Psoas muscle (tissue), 7 donors: ENCODE measurements at regions not wholly inside any gene's neighbourhood (a gene's known extent, or its start where the extent isn't known, plus 50 kb on each side); places are given as distances from the start of the nearest gene placed in this dataset.
A peak's percentile ranks its signal among the peaks of the same experiment; 100 is the strongest.

ENCODE experiments used
- ATAC-seq, 4 donors: fragments of 200-7000 bp; cut with Tn5 transposase; one replicate each; pipeline ENCODE4 v1.9.1; 2020; ENCODE audit warnings: moderate library complexity in 3 of 4, mild to moderate bottlenecking in 2 of 4
- DNase-seq, 2 donors: peaks; one replicate each; pipeline ENCODE4 v3.0.0-alpha.2; 2020
- H3K27ac ChIP-seq: fragments of 200-600 bp; one replicate; pipeline ENCODE4 v1.8.0; 2022
- H3K27me3 ChIP-seq, 3 donors: fragments of 200-600 bp in 1 of 3; one replicate each; pipeline versions ENCODE4 v1.6.1 to v1.8.0; 2013 to 2022; ENCODE audit warnings: low read length in 2 of 3, mild to moderate bottlenecking in 2 of 3, moderate library complexity in 1 of 3; ENCODE audit not compliant: insufficient read depth in 3 of 3
- H3K36me3 ChIP-seq, 2 donors: fragments of 200-600 bp in 1 of 2; one replicate each; pipeline versions ENCODE4 v1.6.1 to v1.8.0; 2013 to 2022; ENCODE audit warnings: low read depth in 1 of 2, mild to moderate bottlenecking in 1 of 2, moderate library complexity in 1 of 2; ENCODE audit not compliant: insufficient read depth in 1 of 2
- H3K4me1 ChIP-seq: fragments of 200-600 bp; one replicate; pipeline ENCODE4 v1.8.0; 2022
- H3K4me3 ChIP-seq: fragments of 200-600 bp; one replicate; pipeline ENCODE4 v1.8.0; 2022; ENCODE audit warnings: mild to moderate bottlenecking
- H3K9me3 ChIP-seq: fragments of 200-600 bp; one replicate; pipeline ENCODE4 v1.8.0; 2022
- CTCF ChIP-seq: fragments of 200-600 bp; IDR thresholded peaks from one replicate; pipeline ENCODE4 v1.8.0; 2022; ENCODE audit warnings: antibody characterized with exemption
- WGBS, 3 donors: extraction: QIAGEN DNeasy Blood & Tissue Kit; methylation state at CpG; one replicate each; pipeline versions ENCODE4 v1.1.6 to v1.1.7; 2013; 5-methylcytosine and 5-hydroxymethylcytosine counted together
- intact Hi-C, 2 donors: fragments of 100-400 bp; cut with DNase I; formaldehyde crosslinking; loops; one replicate each; pipeline versions ENCODE4 v1.11.0 to v1.14.2; 2022
- donor health status: healthy with polysubstance abuse.
- donor health status: DM: no; HTN: no; CAD: no; lungs with moderate emphysema.
- donor health status: Bipolar disorder and iron deficiency.
- donor health status: healthy.
- donor health status: DM: yes; HTN: yes; CAD: no.
- donor health status: DM: no; HTN: no; CAD: no.
- donor health status: DM: yes; HTN: yes; CAD: no.

GRCh38 chr21:17903029-17903806 is 84.1 kb upstream of the C21orf91 start:
- ATAC-seq (no peak), DNase-seq (no peak)
- Histone ChIP-seq H3K27ac (no peak overlapping the region), H3K36me3 (no peaks in the 10 kb centered on the region), H3K27me3 (no peaks in the 10 kb centered on the region), H3K9me3 (no peaks in the 10 kb centered on the region), H3K4me3 (no peak overlapping the region), H3K4me1 (no peaks in the 10 kb centered on the region)
- intact Hi-C loops = loop anchor here (5.0 kb wide), 2 partner anchors 221 to 226 kb away; no protein-coding TSS in a partner anchor
- 64 to 75% (median 68%) methylated on average over 4 of the region's 4 CpGs for WGBS, 3 donors
- peak; percentile 30 for TF ChIP-seq CTCF

GRCh38 chr21:17901458-17902079 is 82.4 kb upstream of the C21orf91 start:
- no peak overlapping the region for H3K4me3 ChIP-seq
- WGBS, 3 donors = 71 to 75% (median 73%) methylated on average over 10 of the region's 10 CpGs
- no peak for TF ChIP-seq CTCF
- no peaks in the 10 kb centered on the region for H3K27me3 ChIP-seq
- H3K27ac ChIP-seq = no peak overlapping the region
- ATAC-seq (no peak), DNase-seq (no peak)
- intact Hi-C loops = loop anchor here (5.0 kb wide), 2 partner anchors 219 to 224 kb away; no protein-coding TSS in a partner anchor
- H3K36me3 ChIP-seq = no peaks in the 10 kb centered on the region
- no peaks in the 10 kb centered on the region for H3K9me3 ChIP-seq
- H3K4me1 ChIP-seq = no peaks in the 10 kb centered on the region

- Histone ChIP-seq H3K4me1 (no peaks in the 10 kb centered on the region), H3K36me3 (no peaks in the 10 kb centered on the region), H3K9me3 (no peaks in the 10 kb centered on the region), H3K27ac (no peak overlapping the region), H3K4me3 (no peak overlapping the region), H3K27me3 (no peaks in the 10 kb centered on the region)
- DNase-seq (no peak), ATAC-seq (no peak)
- intact Hi-C loops = loop anchor here (5.0 kb wide), 2 partner anchors 219 to 224 kb away; no protein-coding TSS in a partner anchor
- TF ChIP-seq CTCF = no peak
- WGBS, 3 donors = 69 to 74% (median 72%) methylated on average over 5 of the region's 5 CpGs
These were observed 81.8 kb upstream of the C21orf91 start for GRCh38 chr21:17900990-17901385.

GRCh38 chr21:17900281-17900989 is 81.3 kb upstream of the C21orf91 start:
- TF ChIP-seq CTCF = no peak

More at GRCh38 chr21:17900281-17900989, 81.3 kb upstream of the C21orf91 start:
- Histone ChIP-seq H3K4me3 (no peak overlapping the region), H3K27ac (no peak overlapping the region), H3K27me3 (no peaks in the 10 kb centered on the region), H3K9me3 (no peaks in the 10 kb centered on the region), H3K36me3 (no peaks in the 10 kb centered on the region), H3K4me1 (no peaks in the 10 kb centered on the region)
- DNase-seq (peak in 1 of 2 donors; percentile 13), ATAC-seq (no peak)
- 39 to 43% (median 40%) methylated on average over 8 of the region's 8 CpGs for WGBS, 3 donors
- intact Hi-C loops = loop anchor here (5.0 kb wide), 2 partner anchors 218 to 223 kb away; no protein-coding TSS in a partner anchor
